WTC11 (cell line): ENCODE measurements at regions not wholly inside any gene's neighbourhood (a gene's known extent, or its start where the extent isn't known, plus 50 kb on each side); places are given as distances from the start of the nearest gene placed in this dataset.

ENCODE experiments used
- ATAC-seq: fragments of 200-7000 bp; cut with Tn5 transposase; 2 replicates; pipeline ENCODE4 v1.10.0; 2021; ENCODE audit warnings: mild to moderate bottlenecking, moderate library complexity
- CTCF ChIA-PET: fragments of 300-600 bp; sonication (Branson Sonifier 250); formaldehyde crosslinking; loops from one replicate; lab custom pipeline; 2021; ENCODE audit warnings: antibody characterized with exemption; lab: Charles Lee
- POLR2A ChIA-PET: fragments of 350-600 bp; sonication (Branson Sonifier 250); formaldehyde crosslinking; loops from one replicate; lab custom pipeline; 2021; ENCODE audit warnings: antibody characterized with exemption; lab: Charles Lee
- DNase-seq: peaks from one replicate; pipeline ENCODE4 v3.0.0; 2021; ENCODE audit warnings: low spot score
- H3K27ac Mint-ChIP-seq: 2 replicates; pipeline ENCODE4 v1.8.0; 2021; ENCODE audit warnings: mixed read lengths
- H3K27me3 Mint-ChIP-seq: 2 replicates; pipeline ENCODE4 v1.8.0; 2021; ENCODE audit warnings: low read depth, mild to moderate bottlenecking, moderate library complexity, mixed read lengths
- H3K36me3 Mint-ChIP-seq: 2 replicates; pipeline ENCODE4 v1.8.0; 2021; ENCODE audit warnings: mixed read lengths
- H3K4me1 Mint-ChIP-seq: 2 replicates; pipeline ENCODE4 v1.8.0; 2022; ENCODE audit warnings: mixed read lengths
- H3K4me3 Mint-ChIP-seq: 2 replicates; pipeline ENCODE4 v1.8.0; 2021; ENCODE audit warnings: mild to moderate bottlenecking, moderate library complexity, mixed read lengths
- H3K9me3 Mint-ChIP-seq: 2 replicates; pipeline ENCODE4 v1.8.0; 2021; ENCODE audit warnings: mixed read lengths
- CBFB ChIP-seq: sonication (generic); formaldehyde crosslinking; IDR thresholded peaks from 2 replicates; pipeline ENCODE4 v1.8.1; 2022; ENCODE audit warnings: mild to moderate bottlenecking, low read depth, missing genetic modification reagents
- CREB1 ChIP-seq: sonication (generic); formaldehyde crosslinking; IDR thresholded peaks from 2 replicates; pipeline ENCODE4 v1.8.0; 2023; ENCODE audit warnings: mild to moderate bottlenecking, missing genetic modification reagents
- CREM ChIP-seq: sonication (generic); formaldehyde crosslinking; IDR thresholded peaks from 2 replicates; pipeline ENCODE4 v1.8.1; 2022; ENCODE audit warnings: mild to moderate bottlenecking, missing genetic modification reagents, moderate library complexity
- CTCF ChIP-seq: fragments of 200-600 bp; IDR thresholded peaks from 2 replicates; pipeline ENCODE4 v1.8.0; 2022; ENCODE audit warnings: antibody characterized with exemption
- E2F5 ChIP-seq: sonication (generic); formaldehyde crosslinking; IDR thresholded peaks from 2 replicates; pipeline ENCODE4 v1.8.1; 2022; ENCODE audit warnings: mild to moderate bottlenecking, moderate library complexity, missing genetic modification reagents
- ELF4 ChIP-seq: sonication (generic); formaldehyde crosslinking; IDR thresholded peaks from 2 replicates; pipeline ENCODE4 v1.8.1; 2022; ENCODE audit warnings: low read depth, mild to moderate bottlenecking, moderate library complexity, missing genetic modification reagents
- ESRRA ChIP-seq: sonication (generic); formaldehyde crosslinking; IDR thresholded peaks from 2 replicates; pipeline ENCODE4 v1.8.1; 2022; ENCODE audit warnings: mild to moderate bottlenecking, missing genetic modification reagents, borderline replicate concordance
- FOXP1 ChIP-seq: sonication (generic); formaldehyde crosslinking; IDR thresholded peaks from 2 replicates; pipeline ENCODE4 v1.8.0; 2022; ENCODE audit warnings: missing genetic modification reagents, mild to moderate bottlenecking, moderate library complexity, borderline replicate concordance
- HMGA2 ChIP-seq: fragments of 250-450 bp; sonication (Bioruptor Pico); IDR thresholded peaks from 2 replicates; pipeline ENCODE4 v1.4.0; 2021; ENCODE audit warnings: mild to moderate bottlenecking, moderate library complexity
- KAT7 ChIP-seq: sonication (generic); formaldehyde crosslinking; IDR thresholded peaks from 2 replicates; pipeline ENCODE4 v1.8.1; 2023; ENCODE audit warnings: missing genetic modification reagents, mild to moderate bottlenecking, borderline replicate concordance
- NFATC4 ChIP-seq: fragments of 250-450 bp; sonication (Bioruptor Pico); IDR thresholded peaks from 2 replicates; pipeline ENCODE4 v1.9.0; 2021; ENCODE audit warnings: mild to moderate bottlenecking
- NR1H2 ChIP-seq: sonication (generic); formaldehyde crosslinking; IDR thresholded peaks from 2 replicates; pipeline ENCODE4 v1.9.0; 2021; ENCODE audit warnings: mild to moderate bottlenecking, moderate library complexity, missing genetic modification reagents
- RELA ChIP-seq: sonication (generic); formaldehyde crosslinking; IDR thresholded peaks from 2 replicates; pipeline ENCODE4 v1.8.1; 2022; ENCODE audit warnings: missing genetic modification reagents, mild to moderate bottlenecking, borderline replicate concordance
- TEAD1 ChIP-seq: sonication (generic); formaldehyde crosslinking; IDR thresholded peaks from 2 replicates; pipeline ENCODE4 v1.8.0; 2022; ENCODE audit warnings: mild to moderate bottlenecking, missing genetic modification reagents
- ZNF219 ChIP-seq: sonication (generic); formaldehyde crosslinking; IDR thresholded peaks from 2 replicates; pipeline ENCODE4 v1.8.0; 2023; ENCODE audit warnings: missing genetic modification reagents, mild to moderate bottlenecking, borderline replicate concordance
- ZNF671 ChIP-seq: fragments of 250-450 bp; sonication (Bioruptor Pico); IDR thresholded peaks from 2 replicates; pipeline ENCODE4 v1.8.0; 2021; ENCODE audit warnings: mild to moderate bottlenecking
- TF ChIP-seq, protein P1 (sequence below): sonication (generic); formaldehyde crosslinking; IDR thresholded peaks from 2 replicates; pipeline ENCODE4 v1.8.1; 2023; ENCODE audit warnings: mild to moderate bottlenecking, missing genetic modification reagents
- TF ChIP-seq, protein P2 (sequence below): sonication (generic); formaldehyde crosslinking; IDR thresholded peaks from 2 replicates; pipeline ENCODE4 v1.8.1; 2023; ENCODE audit warnings: mild to moderate bottlenecking, missing genetic modification reagents
- TF ChIP-seq, protein P3 (sequence below): sonication (generic); formaldehyde crosslinking; IDR thresholded peaks from 2 replicates; pipeline ENCODE4 v1.8.0; 2023; ENCODE audit warnings: mild to moderate bottlenecking, missing genetic modification reagents
- TF ChIP-seq, protein P4 (sequence below): sonication (generic); formaldehyde crosslinking; IDR thresholded peaks from 2 replicates; pipeline ENCODE4 v1.8.0; 2022; ENCODE audit warnings: mild to moderate bottlenecking, missing genetic modification reagents
- TF ChIP-seq, protein P5 (sequence below): sonication (generic); formaldehyde crosslinking; IDR thresholded peaks from 2 replicates; pipeline ENCODE4 v1.8.1; 2022; ENCODE audit warnings: mild to moderate bottlenecking, missing genetic modification reagents, moderate library complexity, borderline replicate concordance

- no peak overlapping the region for H3K27ac Mint-ChIP-seq
- no peak for DNase-seq
- CTCF ChIA-PET: no interaction called here
- no peaks in the 10 kb centered on the region for H3K4me1 Mint-ChIP-seq
- POLR2A ChIA-PET: no interaction called here
- ATAC-seq: no peak
- H3K9me3 Mint-ChIP-seq: peaks cover 19% of the 10 kb centered on the region
- TF ChIP-seq NFATC4 (CRISPR knock-in tag) (no peak), ELF4 (CRISPR knock-in tag) (no peak), E2F5 (CRISPR knock-in tag) (no peak), CTCF (no peak), CREM (no peak), ZNF671 (CRISPR knock-in tag) (no peak)
- TF ChIP-seq, protein P1, sequence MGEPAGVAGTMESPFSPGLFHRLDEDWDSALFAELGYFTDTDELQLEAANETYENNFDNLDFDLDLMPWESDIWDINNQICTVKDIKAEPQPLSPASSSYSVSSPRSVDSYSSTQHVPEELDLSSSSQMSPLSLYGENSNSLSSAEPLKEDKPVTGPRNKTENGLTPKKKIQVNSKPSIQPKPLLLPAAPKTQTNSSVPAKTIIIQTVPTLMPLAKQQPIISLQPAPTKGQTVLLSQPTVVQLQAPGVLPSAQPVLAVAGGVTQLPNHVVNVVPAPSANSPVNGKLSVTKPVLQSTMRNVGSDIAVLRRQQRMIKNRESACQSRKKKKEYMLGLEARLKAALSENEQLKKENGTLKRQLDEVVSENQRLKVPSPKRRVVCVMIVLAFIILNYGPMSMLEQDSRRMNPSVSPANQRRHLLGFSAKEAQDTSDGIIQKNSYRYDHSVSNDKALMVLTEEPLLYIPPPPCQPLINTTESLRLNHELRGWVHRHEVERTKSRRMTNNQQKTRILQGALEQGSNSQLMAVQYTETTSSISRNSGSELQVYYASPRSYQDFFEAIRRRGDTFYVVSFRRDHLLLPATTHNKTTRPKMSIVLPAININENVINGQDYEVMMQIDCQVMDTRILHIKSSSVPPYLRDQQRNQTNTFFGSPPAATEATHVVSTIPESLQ: no peak
- TF ChIP-seq, protein P2, sequence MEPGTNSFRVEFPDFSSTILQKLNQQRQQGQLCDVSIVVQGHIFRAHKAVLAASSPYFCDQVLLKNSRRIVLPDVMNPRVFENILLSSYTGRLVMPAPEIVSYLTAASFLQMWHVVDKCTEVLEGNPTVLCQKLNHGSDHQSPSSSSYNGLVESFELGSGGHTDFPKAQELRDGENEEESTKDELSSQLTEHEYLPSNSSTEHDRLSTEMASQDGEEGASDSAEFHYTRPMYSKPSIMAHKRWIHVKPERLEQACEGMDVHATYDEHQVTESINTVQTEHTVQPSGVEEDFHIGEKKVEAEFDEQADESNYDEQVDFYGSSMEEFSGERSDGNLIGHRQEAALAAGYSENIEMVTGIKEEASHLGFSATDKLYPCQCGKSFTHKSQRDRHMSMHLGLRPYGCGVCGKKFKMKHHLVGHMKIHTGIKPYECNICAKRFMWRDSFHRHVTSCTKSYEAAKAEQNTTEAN (CRISPR knock-in tag): no peak
- TF ChIP-seq, all 79 proteins: peak for 0
- peaks cover 4% of the 10 kb centered on the region; the same call in 1 of the 2 replicates for H3K36me3 Mint-ChIP-seq
- no peak overlapping the region for H3K4me3 Mint-ChIP-seq
- H3K27me3 Mint-ChIP-seq: no peaks in the 10 kb centered on the region; the same call in 1 of the 2 replicates
These were observed 136.9 kb upstream of the CDK6 start for GRCh38 chr7:92973293-92973731.

- POLR2A ChIA-PET: no interaction called here
- H3K27ac Mint-ChIP-seq: no peak overlapping the region
- peaks cover 4% of the 10 kb centered on the region; the same call in 1 of the 2 replicates for H3K36me3 Mint-ChIP-seq
- no peak for DNase-seq
- H3K27me3 Mint-ChIP-seq: no peaks in the 10 kb centered on the region; the same call in 1 of the 2 replicates
- no peaks in the 10 kb centered on the region for H3K4me1 Mint-ChIP-seq
- H3K4me3 Mint-ChIP-seq: no peak overlapping the region
- TF ChIP-seq, protein P3, sequence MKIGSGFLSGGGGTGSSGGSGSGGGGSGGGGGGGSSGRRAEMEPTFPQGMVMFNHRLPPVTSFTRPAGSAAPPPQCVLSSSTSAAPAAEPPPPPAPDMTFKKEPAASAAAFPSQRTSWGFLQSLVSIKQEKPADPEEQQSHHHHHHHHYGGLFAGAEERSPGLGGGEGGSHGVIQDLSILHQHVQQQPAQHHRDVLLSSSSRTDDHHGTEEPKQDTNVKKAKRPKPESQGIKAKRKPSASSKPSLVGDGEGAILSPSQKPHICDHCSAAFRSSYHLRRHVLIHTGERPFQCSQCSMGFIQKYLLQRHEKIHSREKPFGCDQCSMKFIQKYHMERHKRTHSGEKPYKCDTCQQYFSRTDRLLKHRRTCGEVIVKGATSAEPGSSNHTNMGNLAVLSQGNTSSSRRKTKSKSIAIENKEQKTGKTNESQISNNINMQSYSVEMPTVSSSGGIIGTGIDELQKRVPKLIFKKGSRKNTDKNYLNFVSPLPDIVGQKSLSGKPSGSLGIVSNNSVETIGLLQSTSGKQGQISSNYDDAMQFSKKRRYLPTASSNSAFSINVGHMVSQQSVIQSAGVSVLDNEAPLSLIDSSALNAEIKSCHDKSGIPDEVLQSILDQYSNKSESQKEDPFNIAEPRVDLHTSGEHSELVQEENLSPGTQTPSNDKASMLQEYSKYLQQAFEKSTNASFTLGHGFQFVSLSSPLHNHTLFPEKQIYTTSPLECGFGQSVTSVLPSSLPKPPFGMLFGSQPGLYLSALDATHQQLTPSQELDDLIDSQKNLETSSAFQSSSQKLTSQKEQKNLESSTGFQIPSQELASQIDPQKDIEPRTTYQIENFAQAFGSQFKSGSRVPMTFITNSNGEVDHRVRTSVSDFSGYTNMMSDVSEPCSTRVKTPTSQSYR (CRISPR knock-in tag): no peak
- TF ChIP-seq ELF4 (CRISPR knock-in tag) (no peak), HMGA2 (CRISPR knock-in tag) (no peak)
- TF ChIP-seq, all 79 proteins: peak for 0
- ATAC-seq: no peak
- CTCF ChIA-PET: no interaction called here
- peaks cover 13% of the 10 kb centered on the region for H3K9me3 Mint-ChIP-seq
These were observed 136.1 kb upstream of the CDK6 start for GRCh38 chr7:92972441-92972840.

DNA sequence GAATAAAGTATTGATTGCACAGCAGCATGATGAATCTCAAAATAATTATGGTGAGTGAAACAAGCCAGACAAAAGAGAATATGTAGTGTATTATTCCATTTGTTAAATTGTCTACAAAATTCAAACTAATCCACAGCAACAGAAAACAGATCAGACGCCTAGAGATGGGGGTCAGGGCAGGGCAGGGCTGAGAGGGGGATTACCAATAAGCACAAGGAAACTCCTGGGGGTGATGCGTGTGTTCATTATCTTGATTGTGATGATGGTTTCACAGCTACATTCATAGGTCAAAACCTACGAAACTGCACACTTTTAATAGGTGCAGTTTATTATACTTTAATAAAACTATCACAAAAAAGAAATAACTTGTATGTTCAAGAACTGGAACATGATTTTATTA is 132.7 kb upstream of the CDK6 start:
- H3K36me3 Mint-ChIP-seq: no peaks in the 10 kb centered on the region
- no peak overlapping the region for H3K27ac Mint-ChIP-seq
- no peaks in the 10 kb centered on the region for H3K27me3 Mint-ChIP-seq
- ATAC-seq: no peak
- no peaks in the 10 kb centered on the region for H3K9me3 Mint-ChIP-seq
- ChIA-PET CTCF (no interaction called here), POLR2A (no interaction called here)
- H3K4me1 Mint-ChIP-seq: no peaks in the 10 kb centered on the region
- no peak overlapping the region for H3K4me3 Mint-ChIP-seq
- DNase-seq: no peak
- TF ChIP-seq CREB1 (CRISPR knock-in tag) (no peak), TEAD1 (no peak), CREM (no peak), ESRRA (CRISPR knock-in tag) (no peak), RELA (CRISPR knock-in tag) (no peak), ZNF219 (CRISPR knock-in tag) (no peak), KAT7 (CRISPR knock-in tag) (no peak), NR1H2 (CRISPR knock-in tag) (no peak), NFATC4 (CRISPR knock-in tag) (no peak), FOXP1 (no peak), CBFB (CRISPR knock-in tag) (no peak)
- TF ChIP-seq, protein P4, sequence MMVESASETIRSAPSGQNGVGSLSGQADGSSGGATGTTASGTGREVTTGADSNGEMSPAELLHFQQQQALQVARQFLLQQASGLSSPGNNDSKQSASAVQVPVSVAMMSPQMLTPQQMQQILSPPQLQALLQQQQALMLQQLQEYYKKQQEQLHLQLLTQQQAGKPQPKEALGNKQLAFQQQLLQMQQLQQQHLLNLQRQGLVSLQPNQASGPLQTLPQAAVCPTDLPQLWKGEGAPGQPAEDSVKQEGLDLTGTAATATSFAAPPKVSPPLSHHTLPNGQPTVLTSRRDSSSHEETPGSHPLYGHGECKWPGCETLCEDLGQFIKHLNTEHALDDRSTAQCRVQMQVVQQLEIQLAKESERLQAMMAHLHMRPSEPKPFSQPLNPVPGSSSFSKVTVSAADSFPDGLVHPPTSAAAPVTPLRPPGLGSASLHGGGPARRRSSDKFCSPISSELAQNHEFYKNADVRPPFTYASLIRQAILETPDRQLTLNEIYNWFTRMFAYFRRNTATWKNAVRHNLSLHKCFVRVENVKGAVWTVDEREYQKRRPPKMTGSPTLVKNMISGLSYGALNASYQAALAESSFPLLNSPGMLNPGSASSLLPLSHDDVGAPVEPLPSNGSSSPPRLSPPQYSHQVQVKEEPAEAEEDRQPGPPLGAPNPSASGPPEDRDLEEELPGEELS (CRISPR knock-in tag): no peak
- TF ChIP-seq, protein P5, sequence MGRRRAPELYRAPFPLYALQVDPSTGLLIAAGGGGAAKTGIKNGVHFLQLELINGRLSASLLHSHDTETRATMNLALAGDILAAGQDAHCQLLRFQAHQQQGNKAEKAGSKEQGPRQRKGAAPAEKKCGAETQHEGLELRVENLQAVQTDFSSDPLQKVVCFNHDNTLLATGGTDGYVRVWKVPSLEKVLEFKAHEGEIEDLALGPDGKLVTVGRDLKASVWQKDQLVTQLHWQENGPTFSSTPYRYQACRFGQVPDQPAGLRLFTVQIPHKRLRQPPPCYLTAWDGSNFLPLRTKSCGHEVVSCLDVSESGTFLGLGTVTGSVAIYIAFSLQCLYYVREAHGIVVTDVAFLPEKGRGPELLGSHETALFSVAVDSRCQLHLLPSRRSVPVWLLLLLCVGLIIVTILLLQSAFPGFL (CRISPR knock-in tag): no peak
